Activated T-helper 2 cell treated with anti-CD3 and anti-CD28 coated beads, Interferon-gamma antibody, Interleukin-2, Interleukin-4, amounts not matched to agents 10 μg/mL and 5 μg/mL and 100 μg/mL, durations not matched to agents 14 hours and 24 hours and 36 hours (primary cell): ENCODE measurements at regions not wholly inside any gene's neighbourhood (a gene's known extent, or its start where the extent isn't known, plus 50 kb on each side); places are given as distances from the start of the nearest gene placed in this dataset.

Source experiments
- DNase-seq: peaks from one replicate; pipeline ENCODE4 v3.0.0; 2021; ENCODE audit warnings: low spot score
- H3K27ac Mint-ChIP-seq: one replicate; pipeline ENCODE4 v1.8.0; 2021; ENCODE audit warnings: mixed read lengths
- H3K27me3 Mint-ChIP-seq: one replicate; pipeline ENCODE4 v1.8.0; 2021; ENCODE audit warnings: low read depth, mixed read lengths
- H3K36me3 Mint-ChIP-seq: one replicate; pipeline ENCODE4 v1.8.0; 2021; ENCODE audit warnings: low read depth, mixed read lengths
- H3K4me1 Mint-ChIP-seq: one replicate; pipeline ENCODE4 v1.8.0; 2021; ENCODE audit warnings: low read depth, mixed read lengths
- H3K4me3 Mint-ChIP-seq: one replicate; pipeline ENCODE4 v1.8.0; 2021; ENCODE audit warnings: low read depth, mild to moderate bottlenecking, moderate library complexity, mixed read lengths
- H3K9me3 Mint-ChIP-seq: one replicate; pipeline ENCODE4 v1.8.0; 2021; ENCODE audit warnings: mixed read lengths
- intact Hi-C: fragments of 100-400 bp; cut with micrococcal nuclease; formaldehyde crosslinking; loops from one replicate; pipeline ENCODE4 v1.15.1; 2023

DNA sequence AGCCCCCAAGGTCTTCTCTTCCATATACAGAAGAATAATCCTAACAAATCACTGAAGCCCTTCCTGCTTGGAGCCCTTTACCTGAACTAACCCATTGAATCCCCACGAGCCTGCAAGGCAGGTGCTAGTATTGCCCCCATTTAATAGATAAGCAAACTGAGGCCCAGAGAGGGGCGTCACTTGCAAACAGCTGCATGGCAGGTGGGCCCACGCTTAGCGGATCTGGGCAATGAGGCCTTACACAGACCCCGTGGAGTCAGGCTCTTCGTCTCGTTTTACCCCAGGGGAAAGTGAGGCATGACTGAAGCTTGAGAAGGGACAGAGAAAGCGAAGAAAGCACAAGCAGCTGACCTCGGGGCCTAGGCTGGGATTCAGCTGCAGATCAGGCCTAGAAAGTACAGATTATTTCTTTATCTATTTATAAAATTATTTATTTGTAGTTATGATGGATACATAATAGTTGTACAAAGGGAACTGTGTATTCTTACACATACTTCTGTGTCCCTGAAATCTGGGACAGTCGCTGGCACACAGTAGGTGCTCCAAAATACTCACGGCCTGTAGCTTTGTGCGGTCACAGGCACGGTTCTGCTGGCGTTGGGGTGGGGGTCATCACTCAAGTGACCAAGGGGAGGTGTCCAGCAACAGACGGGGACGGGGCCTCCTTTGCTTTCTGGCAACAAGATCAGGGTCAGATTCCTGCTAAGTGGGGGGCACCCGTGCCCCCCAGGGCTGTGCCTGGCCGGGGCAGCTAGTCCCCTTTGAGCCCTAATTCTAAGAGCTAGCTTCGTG, 223.2 kb upstream of the GSE1 start:
- H3K27ac Mint-ChIP-seq, result no peak overlapping the region
- intact Hi-C loops, result no loop called here
- no peaks in the 10 kb centered on the region for H3K4me1 Mint-ChIP-seq
- H3K27me3 Mint-ChIP-seq, result no peaks in the 10 kb centered on the region
- H3K9me3 Mint-ChIP-seq, result no peaks in the 10 kb centered on the region
- H3K36me3 Mint-ChIP-seq, result no peaks in the 10 kb centered on the region
- H3K4me3 Mint-ChIP-seq, result no peak overlapping the region
- no peak for DNase-seq

DNA sequence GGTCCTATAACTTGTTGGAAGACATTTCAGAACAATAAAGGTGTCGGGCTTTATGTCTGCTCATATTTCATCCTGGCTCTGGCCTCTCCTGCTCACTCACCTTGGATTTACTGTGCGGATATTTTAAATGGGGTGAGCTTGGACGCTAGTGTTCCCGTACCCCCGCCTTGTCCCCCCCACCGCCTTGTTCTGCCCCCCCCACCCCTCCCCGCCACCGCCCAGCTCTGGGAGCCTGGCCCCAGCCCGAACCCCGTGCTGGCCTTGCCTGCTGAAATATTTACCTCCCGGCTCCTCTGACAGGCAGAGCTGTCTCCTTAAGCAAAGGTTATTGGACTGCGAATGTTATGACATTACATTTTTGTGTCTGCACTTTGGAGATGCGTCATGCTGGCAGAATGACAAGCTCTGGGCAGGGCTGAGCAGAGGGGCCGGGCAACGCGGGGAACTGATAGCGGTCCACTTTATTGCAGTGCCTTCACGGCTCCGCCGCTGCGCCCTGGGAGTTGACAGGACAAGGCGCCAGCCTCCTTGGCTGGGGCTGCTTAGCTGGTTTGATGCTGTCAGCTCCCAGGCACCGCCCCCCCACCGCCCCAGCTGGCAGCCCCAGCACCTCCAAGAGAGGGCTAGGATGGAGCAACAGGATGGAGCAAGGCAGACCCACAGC, 222.5 kb upstream of the GSE1 start:
- Mint-ChIP-seq H3K4me3 (no peak overlapping the region), H3K36me3 (no peaks in the 10 kb centered on the region), H3K9me3 (no peaks in the 10 kb centered on the region), H3K27ac (no peak overlapping the region), H3K27me3 (no peaks in the 10 kb centered on the region), H3K4me1 (no peaks in the 10 kb centered on the region)
- no peak for DNase-seq
- intact Hi-C loops, result no loop called here

DNA sequence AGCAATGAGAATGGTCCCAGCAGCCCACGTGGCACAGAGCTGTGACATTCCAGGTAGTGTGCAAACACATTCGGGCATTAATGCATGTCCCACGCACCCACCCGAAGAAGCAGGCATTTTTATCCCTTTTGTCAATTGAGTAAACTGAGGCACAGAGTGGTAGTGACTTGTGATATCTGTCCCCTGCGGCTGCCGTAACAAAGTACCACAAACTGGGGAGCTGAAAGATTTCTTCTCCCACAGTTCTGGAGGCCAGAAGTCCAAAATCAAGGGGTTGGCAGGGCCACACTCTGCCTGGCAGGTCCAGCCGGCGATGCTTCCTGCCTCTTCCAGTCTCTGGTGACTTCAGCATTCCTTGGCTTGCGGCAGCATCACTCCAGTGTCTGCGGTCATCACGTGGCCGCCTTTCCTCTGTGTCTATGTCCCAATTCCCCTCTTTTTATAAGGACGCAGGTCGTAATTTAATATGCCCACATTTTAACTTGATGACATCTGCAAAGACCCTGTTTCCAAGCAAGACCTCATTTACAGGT, 221.9 kb upstream of the GSE1 start:
- Mint-ChIP-seq H3K36me3 (no peaks in the 10 kb centered on the region), H3K4me3 (no peak overlapping the region), H3K9me3 (no peaks in the 10 kb centered on the region), H3K27ac (no peak overlapping the region), H3K27me3 (no peaks in the 10 kb centered on the region), H3K4me1 (no peaks in the 10 kb centered on the region)
- no peak for DNase-seq
- intact Hi-C loops, result no loop called here

DNA sequence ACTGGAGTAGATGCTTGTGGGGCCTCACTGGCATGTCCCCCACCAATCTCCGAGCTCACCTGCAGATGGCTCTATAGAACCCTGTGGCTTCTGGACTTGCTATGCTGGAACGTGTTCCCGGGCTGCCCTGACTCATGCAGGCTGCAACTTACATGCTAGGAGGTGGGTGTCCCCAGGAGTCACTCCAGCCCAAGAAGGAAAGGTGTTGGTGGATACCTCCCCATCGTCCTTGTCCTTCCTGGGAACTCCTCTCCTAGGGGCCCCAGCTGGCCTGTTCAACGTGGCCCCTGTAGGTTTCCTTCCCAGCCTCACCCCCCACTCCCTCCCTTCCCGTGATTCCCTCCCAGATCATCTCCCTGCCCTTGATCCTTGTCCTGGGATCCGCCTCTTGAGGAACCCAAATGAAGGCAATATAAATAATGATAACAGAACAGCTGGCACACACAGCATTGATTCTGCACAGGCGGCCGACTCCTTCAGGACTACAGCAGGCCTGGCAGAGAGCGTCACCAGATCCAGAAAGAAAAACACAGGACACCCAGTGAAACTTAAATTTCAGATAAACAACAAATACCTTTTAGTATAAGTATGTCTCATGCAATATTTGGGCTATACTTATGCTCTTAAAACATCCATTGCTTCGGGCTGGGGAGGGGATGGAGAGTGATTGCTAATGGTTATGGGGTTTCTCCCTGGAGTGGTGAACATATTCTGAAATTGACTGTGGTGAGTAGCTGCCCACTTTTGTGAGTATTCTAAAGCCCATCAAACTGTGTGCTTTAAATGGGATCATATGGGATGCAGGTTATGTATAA, 221.1 kb upstream of the GSE1 start:
- H3K4me3 Mint-ChIP-seq, result no peak overlapping the region
- no peaks in the 10 kb centered on the region for H3K36me3 Mint-ChIP-seq
- no peak overlapping the region for H3K27ac Mint-ChIP-seq
- no peak for DNase-seq
- no peaks in the 10 kb centered on the region for H3K4me1 Mint-ChIP-seq
- H3K27me3 Mint-ChIP-seq, result no peaks in the 10 kb centered on the region
- no peaks in the 10 kb centered on the region for H3K9me3 Mint-ChIP-seq
- intact Hi-C loops, result no loop called here

DNA sequence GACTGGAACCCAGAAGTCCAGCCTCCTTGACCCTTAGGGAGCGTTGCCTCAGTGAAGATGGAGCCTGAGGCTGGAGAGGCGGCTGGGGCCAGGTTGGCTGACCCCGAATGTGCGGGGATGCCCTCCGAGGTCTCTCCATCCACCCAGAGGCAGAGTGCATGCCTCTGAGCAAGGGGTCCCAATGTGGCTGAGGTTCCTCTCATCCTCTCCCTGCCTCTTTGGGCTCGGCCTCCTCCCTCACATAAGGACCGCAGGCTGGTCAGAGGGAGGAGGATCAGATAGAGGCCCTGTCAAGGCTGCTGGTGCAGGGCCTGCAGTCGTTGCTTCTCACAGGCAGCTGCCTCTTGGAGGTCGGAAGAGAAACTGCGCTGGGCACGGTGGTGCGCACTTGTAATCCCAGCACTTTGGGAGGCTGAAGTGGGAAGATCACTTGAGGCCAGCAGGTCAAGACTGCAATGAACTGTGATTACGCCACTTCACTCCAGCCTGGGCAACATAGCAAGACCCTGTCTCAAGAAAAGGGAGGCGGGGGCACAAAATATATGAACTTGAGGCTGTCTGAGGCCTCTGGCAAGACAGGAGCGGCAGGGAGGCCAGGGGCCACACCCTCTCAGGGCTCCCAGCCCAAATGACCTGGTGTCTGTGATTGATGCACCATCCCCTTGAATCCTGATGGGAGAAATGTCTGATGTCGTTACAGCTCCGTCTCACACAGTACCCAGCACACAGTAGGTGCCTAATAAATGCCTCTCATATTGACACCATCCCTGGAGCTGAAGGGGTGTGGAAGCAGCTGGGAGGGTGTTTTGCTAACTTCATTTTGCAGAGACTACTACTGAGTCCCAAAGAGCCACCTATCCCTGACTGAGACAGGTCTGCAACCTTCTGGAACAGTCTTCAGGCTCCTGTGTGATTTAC, 220.1 kb upstream of the GSE1 start:
- H3K27me3 Mint-ChIP-seq, result no peaks in the 10 kb centered on the region
- H3K4me1 Mint-ChIP-seq, result no peaks in the 10 kb centered on the region
- H3K27ac Mint-ChIP-seq, result no peak overlapping the region
- intact Hi-C loops, result no loop called here
- no peaks in the 10 kb centered on the region for H3K9me3 Mint-ChIP-seq
- DNase-seq, result no peak
- H3K36me3 Mint-ChIP-seq, result no peaks in the 10 kb centered on the region
- no peak overlapping the region for H3K4me3 Mint-ChIP-seq

- intact Hi-C loops, result no loop called here
- no peak overlapping the region for H3K27ac Mint-ChIP-seq
- H3K4me3 Mint-ChIP-seq, result no peak overlapping the region
- H3K9me3 Mint-ChIP-seq, result no peaks in the 10 kb centered on the region
- no peaks in the 10 kb centered on the region for H3K36me3 Mint-ChIP-seq
- no peaks in the 10 kb centered on the region for H3K27me3 Mint-ChIP-seq
- H3K4me1 Mint-ChIP-seq, result no peaks in the 10 kb centered on the region
- DNase-seq, result peak; percentile 43
Observed at GRCh38 chr16:85393674-85394451, 219.3 kb upstream of the GSE1 start.

DNA sequence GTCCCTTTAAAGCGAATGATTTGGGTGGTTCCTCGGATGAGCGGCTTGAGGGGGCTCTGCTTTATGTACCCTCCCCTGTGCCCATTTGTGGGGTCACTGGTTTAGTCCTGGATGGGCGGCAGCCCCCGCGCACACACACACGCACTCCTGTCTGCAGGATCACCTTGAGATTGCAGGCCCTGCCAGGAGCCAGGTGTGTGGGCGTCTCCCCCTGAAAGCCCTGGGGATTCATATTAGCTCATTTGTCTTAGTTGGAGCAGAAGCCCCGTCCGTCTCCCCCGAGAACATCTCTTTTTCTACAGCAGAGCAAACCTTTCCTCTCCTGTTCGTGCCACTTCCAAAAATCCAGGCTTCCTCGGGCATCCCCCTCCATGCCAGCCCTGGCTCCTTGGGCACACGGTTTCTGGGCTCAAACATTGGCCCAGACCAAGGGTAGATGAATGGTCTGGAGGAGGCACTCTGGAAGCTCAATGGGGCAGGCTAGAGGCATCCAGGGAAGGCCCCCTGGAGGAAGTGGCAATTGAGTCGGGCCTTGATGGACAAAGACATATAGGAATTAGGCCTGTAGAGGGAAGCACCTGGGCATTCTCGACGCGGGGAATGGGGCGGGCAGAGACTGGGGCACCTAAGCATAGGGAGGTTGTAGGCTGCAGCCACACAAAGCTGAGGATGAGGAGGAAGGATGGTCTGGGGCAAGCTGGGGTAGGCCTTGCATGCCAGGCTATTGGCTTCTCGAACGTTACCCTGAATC, 218.5 kb upstream of the GSE1 start:
- intact Hi-C loops, result no loop called here
- H3K9me3 Mint-ChIP-seq, result no peaks in the 10 kb centered on the region
- no peaks in the 10 kb centered on the region for H3K4me1 Mint-ChIP-seq
- H3K4me3 Mint-ChIP-seq, result no peak overlapping the region
- no peaks in the 10 kb centered on the region for H3K27me3 Mint-ChIP-seq
- DNase-seq, result no peak
- no peaks in the 10 kb centered on the region for H3K36me3 Mint-ChIP-seq
- H3K27ac Mint-ChIP-seq, result no peak overlapping the region

DNA sequence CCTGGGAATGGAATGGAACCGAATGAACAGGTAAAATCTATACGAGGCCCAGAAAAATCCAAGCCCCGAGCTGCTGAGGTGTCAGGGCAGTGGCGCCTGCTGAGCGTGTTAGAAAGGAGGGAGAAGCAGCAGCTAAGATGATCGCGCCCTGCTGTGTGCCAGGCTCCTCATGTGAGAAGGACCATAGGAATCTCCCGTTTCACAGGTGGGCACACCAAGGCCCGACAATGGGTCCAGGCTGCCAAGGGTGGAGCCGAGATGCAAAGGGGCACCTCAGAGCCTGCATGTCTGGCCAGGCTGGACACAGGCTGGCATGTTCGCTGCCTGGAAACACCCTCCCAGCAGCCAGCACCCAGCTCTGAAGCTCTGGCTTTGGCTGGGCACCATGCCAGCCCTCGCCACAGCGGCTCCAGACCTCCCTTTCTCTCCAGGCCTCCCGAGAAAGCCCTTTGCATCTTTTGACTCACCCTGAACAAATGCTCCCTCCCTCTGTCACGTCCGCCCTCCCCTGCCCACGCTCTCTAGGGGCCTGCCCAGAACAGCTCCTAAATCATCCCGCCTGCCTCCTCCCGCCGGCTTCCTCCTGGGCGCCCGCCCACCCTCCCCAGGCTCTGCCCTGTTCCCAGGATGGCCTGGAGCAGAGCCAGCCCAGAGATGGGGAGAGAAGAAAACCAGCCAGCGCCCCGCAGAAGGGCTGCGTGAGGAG, 217.8 kb upstream of the GSE1 start:
- Mint-ChIP-seq H3K4me1 (no peaks in the 10 kb centered on the region), H3K4me3 (no peak overlapping the region), H3K9me3 (no peaks in the 10 kb centered on the region), H3K36me3 (no peaks in the 10 kb centered on the region), H3K27me3 (no peaks in the 10 kb centered on the region), H3K27ac (no peak overlapping the region)
- DNase-seq, result no peak
- intact Hi-C loops, result no loop called here

DNA sequence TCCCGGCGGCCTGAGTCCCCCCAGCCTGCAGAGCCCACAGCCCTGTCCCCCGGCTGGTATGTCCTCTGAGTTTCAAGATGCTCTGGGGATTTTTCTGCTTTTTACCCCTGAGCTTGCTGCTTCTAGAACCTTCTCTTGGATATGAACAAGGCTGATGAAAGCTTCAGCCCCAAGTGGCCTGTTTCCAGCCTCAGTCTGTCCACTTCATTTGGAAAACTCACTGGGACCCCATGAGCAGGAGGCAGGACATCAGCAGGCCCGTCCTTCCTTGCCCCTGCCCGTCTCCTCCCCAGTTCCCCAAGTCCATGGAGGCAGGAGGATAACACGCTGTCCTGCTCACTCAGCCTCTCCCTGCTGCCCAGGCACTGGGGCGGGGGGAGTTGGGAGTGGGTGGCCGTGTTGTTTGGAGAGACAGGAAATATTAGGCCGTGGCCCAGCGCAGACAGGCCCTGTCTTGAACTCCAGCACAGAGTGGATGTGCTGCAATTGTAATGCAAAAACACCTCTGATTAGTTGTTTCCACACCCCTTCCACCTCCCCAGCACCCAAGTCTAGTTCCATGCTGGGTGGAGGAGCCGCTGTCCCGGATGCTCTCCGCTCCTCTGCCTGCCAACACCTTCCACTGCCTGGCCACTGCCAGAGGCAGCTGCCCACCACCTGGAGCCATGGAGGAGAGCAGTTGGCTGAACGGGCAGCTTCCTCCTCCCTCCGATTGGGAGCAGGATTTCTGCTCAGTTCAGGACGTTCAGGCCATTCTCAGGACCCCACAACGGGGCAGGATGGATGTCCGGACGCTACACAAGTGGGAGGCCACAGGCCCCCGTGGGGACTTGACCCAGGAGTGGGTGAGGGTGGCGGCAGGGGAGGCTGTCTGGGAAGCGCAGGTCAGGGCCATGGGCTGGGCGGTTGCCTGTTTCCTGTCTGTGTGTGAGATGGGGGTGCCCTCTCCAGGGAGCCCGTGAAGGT, 216.9 kb upstream of the GSE1 start:
- H3K9me3 Mint-ChIP-seq, result no peaks in the 10 kb centered on the region
- H3K4me3 Mint-ChIP-seq, result no peak overlapping the region
- H3K27me3 Mint-ChIP-seq, result no peaks in the 10 kb centered on the region
- H3K4me1 Mint-ChIP-seq, result no peaks in the 10 kb centered on the region
- no peaks in the 10 kb centered on the region for H3K36me3 Mint-ChIP-seq
- H3K27ac Mint-ChIP-seq, result no peak overlapping the region
- DNase-seq, result no peak
- intact Hi-C loops, result no loop called here
